K562 (cell line): ENCODE measurements at regions not wholly inside any gene's neighbourhood (a gene's known extent, or its start where the extent isn't known, plus 50 kb on each side); places are given as distances from the start of the nearest gene placed in this dataset.

Experiments used
- BRD4 ChIP-seq: fragments of 200-600 bp; sonication (generic); IDR thresholded peaks from 2 replicates; pipeline ENCODE4 v1.6.1; 2017; ENCODE audit warnings: inconsistent platforms
- CBX8 ChIP-seq: fragments of 200-600 bp; sonication (generic); IDR thresholded peaks from 2 replicates; pipeline ENCODE4 v1.6.1; 2012; ENCODE audit warnings: borderline replicate concordance, mixed run types, low read depth, mild to moderate bottlenecking, moderate library complexity, mixed read lengths, low read length, control low read depth, inconsistent platforms; ENCODE audit not compliant: poor library complexity, severe bottlenecking; ENCODE audit errors: extremely low read depth
- CEBPB ChIP-seq: fragments of 450-650 bp; IDR thresholded peaks from 2 replicates; pipeline ENCODE4 v1.6.1; 2016; ENCODE audit warnings: missing genetic modification characterization, missing compliant biosample characterization
- CREB5 ChIP-seq: fragments of 250-450 bp; sonication (Bioruptor Pico); IDR thresholded peaks from 2 replicates; pipeline ENCODE4 v1.5.0; 2020; ENCODE audit warnings: mild to moderate bottlenecking
- E2F5 ChIP-seq: sonication (generic); formaldehyde crosslinking; IDR thresholded peaks from 2 replicates; pipeline ENCODE4 v1.8.0; 2022; ENCODE audit warnings: mild to moderate bottlenecking, missing genetic modification reagents
- GATA2 ChIP-seq: sonication (generic); formaldehyde crosslinking; IDR thresholded peaks from 2 replicates; pipeline ENCODE4 v1.4.0; 2020; ENCODE audit warnings: mild to moderate bottlenecking, missing genetic modification reagents
- HNRNPK ChIP-seq: fragments of 200-400 bp; formaldehyde crosslinking; IDR thresholded peaks from one replicate; pipeline ENCODE4 v1.6.1; 2018; ENCODE audit warnings: mild to moderate bottlenecking, low read depth, low read length; ENCODE audit not compliant: poor library complexity, severe bottlenecking
- IRF2 ChIP-seq: sonication (generic); formaldehyde crosslinking; IDR thresholded peaks from 2 replicates; pipeline ENCODE4 v1.8.1; 2022; ENCODE audit warnings: mild to moderate bottlenecking, missing genetic modification reagents
- JUN ChIP-seq, 2 experiments: sonication (generic) in 1 of 2; formaldehyde crosslinking in 1 of 2; IDR thresholded peaks; 2 replicates each; pipeline versions ENCODE4 v1.6.1 to v1.8.0; 2012 to 2022; ENCODE audit warnings: borderline replicate concordance in 2 of 2, mild to moderate bottlenecking in 2 of 2, improper control_type of control experiment in 1 of 2, low read depth in 1 of 2, low read length in 1 of 2, missing genetic modification reagents in 1 of 2
- MLX ChIP-seq, 2 experiments: fragments of 450-650 bp in 1 of 2; sonication (generic) in 1 of 2; formaldehyde crosslinking; conservative IDR thresholded peaks; 2 replicates each; pipeline versions ENCODE4 v1.4.0 to v1.8.1; 2020 to 2022; ENCODE audit warnings: mild to moderate bottlenecking in 1 of 2, missing genetic modification reagents in 1 of 2
- POLR2B ChIP-seq: fragments of 450-650 bp; IDR thresholded peaks from 2 replicates; pipeline ENCODE4 v1.6.1; 2018; ENCODE audit warnings: low read depth; ENCODE audit not compliant: partially characterized antibody
- POU5F1 ChIP-seq: fragments of 150-350 bp; IDR thresholded peaks from 2 replicates; pipeline ENCODE4 v1.6.1; 2014; ENCODE audit warnings: borderline replicate concordance, low read length, low read depth, mild to moderate bottlenecking; ENCODE audit not compliant: partially characterized antibody
- PREB ChIP-seq: sonication (generic); formaldehyde crosslinking; IDR thresholded peaks from 2 replicates; pipeline ENCODE4 v1.8.1; 2023; ENCODE audit warnings: mild to moderate bottlenecking, missing genetic modification reagents
- RBM17 ChIP-seq: fragments of 200-400 bp; formaldehyde crosslinking; IDR thresholded peaks from 2 replicates; pipeline ENCODE4 v1.6.1; 2017; ENCODE audit warnings: low read depth, mild to moderate bottlenecking, low read length, borderline replicate concordance
- RBM34 ChIP-seq: fragments of 200-400 bp; formaldehyde crosslinking; IDR thresholded peaks from 2 replicates; pipeline ENCODE4 v1.6.1; 2018; ENCODE audit warnings: low read length, borderline replicate concordance; ENCODE audit not compliant: insufficient read depth
- RFX7 ChIP-seq: fragments of 250-450 bp; sonication (Bioruptor Pico); IDR thresholded peaks from 2 replicates; pipeline ENCODE4 v1.5.1; 2021; ENCODE audit warnings: mild to moderate bottlenecking
- SLC30A9 ChIP-seq: fragments of 250-450 bp; sonication (Bioruptor Pico); IDR thresholded peaks from 2 replicates; pipeline ENCODE4 v1.8.0; 2022; ENCODE audit warnings: mild to moderate bottlenecking, moderate library complexity
- TAL1 ChIP-seq: fragments of 450-650 bp; IDR thresholded peaks from 2 replicates; pipeline ENCODE4 v1.6.1; 2016; ENCODE audit warnings: mild to moderate bottlenecking
- ZKSCAN3 ChIP-seq: fragments of 250-450 bp; sonication (Bioruptor Pico); IDR thresholded peaks from 2 replicates; pipeline ENCODE4 v1.4.0; 2020
- ZNF699 ChIP-seq: fragments of 250-450 bp; sonication (Bioruptor Pico); IDR thresholded peaks from 2 replicates; pipeline ENCODE4 v1.8.0; 2021; ENCODE audit warnings: mild to moderate bottlenecking, moderate library complexity; ENCODE audit not compliant: insufficient replicate concordance
- ZNF766 ChIP-seq: fragments of 200-800 bp; sonication (Bioruptor generic); conservative IDR thresholded peaks from 2 replicates; pipeline ENCODE4 v1.6.1; 2016; ENCODE audit warnings: missing genetic modification characterization, missing compliant biosample characterization

GRCh38 chr16:8087597-8088289, 502.6 kb downstream of the TMEM114 start (continued):
- TF ChIP-seq PREB: no peak
- no peak for TF ChIP-seq ZNF699 (CRISPR knock-in tag)
- TF ChIP-seq ZNF766: no peak
- TF ChIP-seq E2F5: no peak
- TF ChIP-seq JUN (IDR thresholded peaks at IDR 0.05; ENCODE audit: borderline replicate concordance, low read depth, low read length): peak; percentile 77
- TF ChIP-seq JUN (CRISPR knock-in tag; IDR thresholded peaks at IDR 0.05; ENCODE audit: borderline replicate concordance): no peak
- TF ChIP-seq HNRNPK: no peak
- TF ChIP-seq BRD4: no peak
- no peak for TF ChIP-seq CREB5
- TF ChIP-seq MLX (CRISPR knock-in tag; conservative IDR thresholded peaks at IDR 0.05): no peak
- TF ChIP-seq IRF2 (CRISPR knock-in tag): no peak
- TF ChIP-seq ZKSCAN3 (CRISPR knock-in tag): no peak
- TF ChIP-seq POLR2B: peak; percentile 26
- TF ChIP-seq RBM17: no peak
- peak; percentile 19; the same call in 1 of the 2 replicates for TF ChIP-seq TAL1
- no peak for TF ChIP-seq POU5F1
- TF ChIP-seq CEBPB: peak; percentile 87
- TF ChIP-seq RFX7: no peak
- no peak for TF ChIP-seq SLC30A9
- TF ChIP-seq RBM34: no peak
- 0 out of 2 replicates have a peak, but pooled peaks have one; percentile 13 for TF ChIP-seq GATA2 (CRISPR knock-in tag)
- no peak for TF ChIP-seq CBX8
